Hematopoietic multipotent progenitor cell treated with erythropoietin and hydrocortisone succinate and interleukin-3 and kit ligand, for 15 days (in vitro differentiated cells): ENCODE measurements at regions not wholly inside any gene's neighbourhood (a gene's known extent, or its start where the extent isn't known, plus 50 kb on each side); places are given as distances from the start of the nearest gene placed in this dataset.
"Not testable (repeated sequence)": the region's sequence is repeated elsewhere in the genome, so short reads cannot be mapped to it uniquely, and the experiment has no call there.

Experiments used
- DNase-seq: peaks from one replicate; pipeline ENCODE4 v3.0.0-alpha.2; 2015; ENCODE audit warnings: low spot score

DNA sequence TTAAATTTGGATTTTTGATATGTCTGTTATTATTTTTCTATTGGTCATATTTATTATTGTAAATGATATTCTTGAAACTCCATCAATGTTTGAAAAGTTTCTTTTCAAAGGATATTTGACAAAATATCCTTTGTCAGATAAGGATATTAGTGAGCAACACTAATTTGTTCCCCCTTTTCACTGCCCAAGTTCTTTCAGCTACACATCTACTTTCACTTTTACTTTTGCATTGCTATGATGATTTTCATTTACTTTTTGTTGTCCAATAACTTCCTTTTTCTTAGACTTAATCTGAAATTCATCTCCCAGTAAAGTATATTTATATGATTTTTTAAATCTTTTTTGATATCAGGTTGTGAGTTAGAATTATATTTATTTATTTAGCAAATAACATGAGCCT lies 542.3 kb upstream of the ADGRL3 start:
- no peak for DNase-seq

DNA sequence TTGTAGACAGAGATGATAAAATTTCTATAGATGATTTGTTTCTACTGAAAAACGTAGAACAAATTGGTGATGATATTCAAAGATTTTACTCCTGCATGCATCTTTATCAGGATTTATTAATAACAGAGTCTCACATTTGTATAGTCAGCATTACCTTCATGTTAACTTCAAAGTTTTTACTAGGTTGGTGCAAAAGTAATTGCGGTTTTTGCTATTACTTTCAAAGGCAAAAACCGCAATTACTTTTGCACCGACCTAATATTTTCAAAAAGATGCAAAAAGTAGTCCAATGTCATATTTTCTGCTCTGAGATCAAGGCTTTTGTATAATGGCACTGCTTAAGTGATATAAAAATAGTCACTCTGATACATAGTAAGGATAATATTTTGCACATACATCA lies 536.4 kb upstream of the ADGRL3 start:
- no peak for DNase-seq

DNA sequence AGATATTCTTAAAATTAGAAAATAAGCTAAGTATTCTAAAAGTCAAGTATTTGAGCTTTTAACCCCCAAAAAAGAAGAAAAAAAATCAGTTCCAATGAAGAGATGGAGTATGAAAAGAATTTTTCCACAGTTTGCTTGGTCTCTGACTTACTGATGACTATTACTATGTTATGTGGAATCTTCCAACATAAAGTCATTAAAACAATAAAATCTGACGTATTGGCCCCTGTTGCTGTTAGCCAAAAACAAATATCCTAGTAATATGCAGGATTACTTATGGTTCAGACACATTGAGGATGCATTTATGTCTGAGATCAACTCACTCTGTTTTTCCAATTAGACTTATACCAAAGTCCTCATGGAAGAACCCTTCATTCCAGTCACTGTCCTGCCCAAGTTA lies 517.2 kb upstream of the ADGRL3 start:
- no peak for DNase-seq

GRCh38 chr4:60683357-60683756 lies 516.8 kb upstream of the ADGRL3 start:
- no peak for DNase-seq

GRCh38 chr4:60683973-60684372 lies 516.2 kb upstream of the ADGRL3 start:
- DNase-seq: no peak

DNA sequence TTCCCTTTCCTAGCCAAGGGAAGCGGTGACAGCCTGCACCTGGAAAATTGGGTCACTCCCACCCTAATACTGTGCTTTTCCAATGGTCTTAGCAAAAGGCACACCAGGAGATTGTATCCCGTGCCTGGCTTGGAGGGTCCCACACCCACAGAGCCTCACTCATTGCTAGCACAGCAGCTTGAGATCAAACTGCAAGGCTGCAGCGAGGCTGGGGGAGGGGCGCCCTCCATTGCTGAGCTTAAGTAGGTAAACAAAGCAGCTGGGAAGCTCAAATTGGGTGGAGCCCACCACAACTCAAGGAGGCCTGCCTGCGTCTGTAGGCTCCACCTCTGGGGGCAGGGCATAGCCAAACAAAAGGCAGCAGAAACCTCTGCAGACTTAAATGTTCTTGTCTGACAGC lies 504.1 kb upstream of the ADGRL3 start:
- not testable (repeated sequence) for DNase-seq

GRCh38 chr4:60709061-60709460 lies 491.1 kb upstream of the ADGRL3 start:
- no peak for DNase-seq

DNA sequence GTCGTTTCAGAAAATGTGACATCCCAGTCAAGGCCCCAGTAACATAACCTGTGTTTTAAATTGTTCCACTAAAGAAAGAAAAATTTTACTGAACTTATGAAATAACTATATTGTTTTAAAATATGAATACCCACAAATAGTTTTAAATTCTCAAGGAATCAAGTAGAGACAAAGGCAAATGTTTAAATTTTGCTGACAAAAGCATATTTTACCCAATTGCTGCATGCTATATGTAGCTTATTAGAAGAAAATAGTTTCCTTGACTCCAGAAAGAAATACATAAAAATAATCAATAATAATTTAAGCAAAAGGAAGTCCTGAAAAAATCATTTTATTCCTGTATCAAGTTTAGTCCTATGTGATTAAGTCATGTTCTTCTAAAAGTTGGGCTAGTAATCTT lies 481.3 kb upstream of the ADGRL3 start:
- DNase-seq: no peak

GRCh38 chr4:60721685-60722084 lies 478.4 kb upstream of the ADGRL3 start:
- DNase-seq: no peak

- DNase-seq: no peak
Measured at GRCh38 chr4:60723796-60724195, 476.3 kb upstream of the ADGRL3 start.

DNA sequence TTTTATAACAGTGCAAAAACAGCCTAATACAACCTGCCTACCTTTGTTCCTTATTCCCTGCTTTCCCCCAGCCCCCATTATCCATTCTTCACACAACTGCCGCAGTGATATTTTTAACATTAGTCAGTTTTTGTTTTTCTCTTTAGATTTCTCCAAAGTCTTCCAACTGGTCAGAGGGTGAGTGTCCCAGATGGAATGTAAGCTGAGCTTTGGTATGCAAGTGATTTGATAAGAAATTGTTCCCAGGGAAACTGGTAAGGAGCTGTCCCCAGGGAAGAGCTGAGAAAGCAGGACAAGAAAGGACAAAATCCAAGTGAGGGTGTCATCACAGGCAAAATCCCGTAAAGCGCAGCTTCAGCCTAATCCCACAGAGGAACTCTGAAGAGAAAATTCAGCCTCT lies 475.5 kb upstream of the ADGRL3 start:
- no peak for DNase-seq

GRCh38 chr4:60726779-60727178 lies 473.3 kb upstream of the ADGRL3 start:
- DNase-seq: no peak

DNA sequence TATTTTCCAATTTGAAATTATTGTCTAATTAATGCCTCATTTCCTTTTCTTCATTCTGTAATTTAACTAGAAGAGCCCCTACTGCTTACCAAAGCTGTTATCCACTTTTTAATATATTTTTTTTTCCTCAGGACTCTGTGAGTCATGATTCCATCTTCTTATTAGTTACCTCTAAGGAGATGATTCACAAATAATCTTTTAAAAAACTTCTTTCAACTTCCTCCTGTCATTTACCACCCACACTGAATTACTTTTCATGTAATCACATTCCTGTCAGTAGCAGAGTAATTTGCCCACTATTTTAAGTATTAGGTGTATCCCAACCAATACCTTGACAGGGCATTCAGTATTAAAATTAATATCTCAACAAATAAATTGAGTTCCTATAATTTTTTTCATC lies 470.9 kb upstream of the ADGRL3 start:
- no peak for DNase-seq

DNA sequence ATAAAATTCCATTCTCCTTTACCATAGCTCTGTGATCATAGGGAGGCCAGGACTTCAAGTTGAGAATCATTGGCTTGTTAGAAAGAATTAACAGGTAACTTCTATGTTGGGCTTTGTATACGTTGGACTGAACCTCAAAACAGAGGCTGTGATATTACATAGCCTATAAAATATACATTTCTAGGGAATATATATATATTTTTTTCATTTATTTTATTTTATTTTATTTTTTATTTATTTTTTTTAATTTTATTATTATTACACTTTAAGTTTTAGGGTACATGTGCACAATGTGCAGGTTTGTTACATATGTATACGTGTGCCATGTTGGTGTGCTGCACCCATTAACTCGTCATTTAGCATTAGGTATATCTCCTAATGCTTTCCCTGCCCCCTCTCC lies 470.4 kb upstream of the ADGRL3 start:
- DNase-seq: not testable (repeated sequence)

- no peak for DNase-seq
Measured at GRCh38 chr4:60737858-60738257, 462.3 kb upstream of the ADGRL3 start.

GRCh38 chr4:60743654-60744053 lies 456.5 kb upstream of the ADGRL3 start:
- DNase-seq: no peak

DNA sequence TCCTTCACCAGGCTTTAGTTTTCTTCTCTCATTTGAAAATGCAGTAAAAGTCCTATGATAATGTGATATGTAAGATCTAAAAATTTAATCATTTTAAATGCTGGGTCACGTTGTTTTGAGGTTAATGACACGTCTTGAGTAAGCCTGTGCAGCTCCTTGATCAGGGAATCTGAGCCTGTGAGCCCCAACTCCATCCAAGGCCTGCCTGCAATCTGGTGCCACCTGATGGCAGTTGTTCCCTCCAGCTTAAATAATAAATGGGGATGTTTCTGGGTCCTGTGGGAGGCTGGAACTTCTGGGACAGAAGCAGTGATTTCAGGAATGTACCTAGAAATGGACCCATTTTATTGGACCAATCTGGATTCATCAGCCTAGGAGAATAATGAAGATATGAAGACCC lies 455.4 kb upstream of the ADGRL3 start:
- no peak for DNase-seq

GRCh38 chr4:60745800-60746571 lies 454.1 kb upstream of the ADGRL3 start:
- no peak for DNase-seq

DNA sequence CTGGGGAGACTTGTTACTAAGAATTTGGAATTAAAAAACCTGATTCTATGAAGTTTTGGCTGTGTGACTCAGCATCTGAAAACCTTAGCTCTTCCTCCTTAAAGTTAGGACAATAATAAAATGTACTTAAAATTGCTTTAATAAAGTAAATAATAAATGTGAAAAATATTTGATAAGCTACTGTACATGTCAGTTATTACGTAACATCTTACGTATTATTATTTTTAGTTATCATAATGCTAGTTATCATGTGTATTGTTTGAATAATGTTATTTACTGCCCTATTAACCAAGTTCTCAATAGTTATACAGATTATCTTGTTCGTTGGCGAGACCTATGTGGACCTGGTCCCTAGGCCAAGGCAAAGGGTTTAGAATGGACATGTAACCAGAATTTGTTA lies 449.2 kb upstream of the ADGRL3 start:
- no peak for DNase-seq

DNA sequence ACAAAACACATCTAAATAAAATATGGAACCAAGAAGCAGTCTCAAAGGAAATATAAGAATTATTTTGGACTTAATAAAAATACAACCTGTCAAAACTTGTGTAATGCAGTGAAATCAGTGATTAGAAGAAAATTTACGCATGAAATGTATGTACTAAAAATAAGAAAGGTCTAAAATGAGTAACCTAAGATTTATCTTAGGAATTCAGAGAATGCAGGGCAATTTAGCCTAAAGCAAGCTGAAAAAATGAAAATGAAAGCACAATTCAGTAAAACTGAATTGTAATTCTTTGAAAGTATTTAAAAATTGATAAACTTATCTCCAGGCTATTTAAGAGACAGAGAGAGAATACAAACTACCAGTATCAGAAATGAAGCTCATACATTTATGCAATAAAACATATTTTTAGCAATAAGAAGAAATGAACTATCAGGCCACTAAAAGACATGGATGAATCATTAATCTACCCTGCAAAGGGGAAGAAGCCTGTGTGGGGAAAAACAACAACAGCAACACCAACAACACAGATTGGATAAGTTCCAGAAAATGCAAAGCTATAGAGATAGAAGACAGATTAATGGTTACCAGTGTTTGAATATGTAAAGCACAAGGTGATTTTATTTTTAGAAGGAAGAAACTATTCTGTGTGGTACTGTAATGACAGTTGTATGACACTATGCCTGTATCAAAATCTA lies 442.0 kb upstream of the ADGRL3 start:
- DNase-seq: no peak

DNA sequence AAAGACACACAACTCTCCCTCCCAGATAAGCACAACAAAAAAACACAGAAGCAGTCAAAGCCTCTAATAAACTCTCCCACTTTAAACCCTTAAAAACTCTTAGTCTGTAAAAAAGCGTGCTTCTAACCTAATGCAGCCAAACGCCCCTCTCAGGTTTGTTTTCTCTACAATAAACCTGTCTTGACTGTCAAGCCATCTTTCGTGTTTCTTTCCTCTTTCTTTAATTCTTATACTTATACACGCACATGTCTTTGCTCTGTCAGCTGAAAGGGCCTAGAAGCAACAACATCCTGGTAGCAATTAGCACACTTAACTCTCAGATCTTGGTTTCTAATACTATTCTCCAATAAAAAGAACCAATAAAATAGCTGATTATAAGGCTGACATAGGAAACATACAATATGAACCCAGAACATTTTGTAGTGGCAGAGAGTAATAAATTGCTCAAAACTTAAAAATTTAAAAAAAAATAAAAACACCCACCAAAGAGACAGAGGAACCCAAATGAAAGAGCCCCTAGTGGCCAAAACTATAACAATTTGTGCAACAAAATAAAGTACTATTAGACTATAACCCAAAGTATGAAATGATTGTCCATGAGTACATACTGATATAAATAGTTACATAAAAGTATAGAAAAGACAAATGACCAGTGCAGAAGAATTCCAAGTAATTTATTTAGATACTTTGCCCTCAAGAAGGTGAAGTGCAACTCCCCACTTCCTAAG lies 440.4 kb upstream of the ADGRL3 start:
- no peak for DNase-seq

GRCh38 chr4:60780874-60781273 lies 419.3 kb upstream of the ADGRL3 start:
- no peak for DNase-seq

DNA sequence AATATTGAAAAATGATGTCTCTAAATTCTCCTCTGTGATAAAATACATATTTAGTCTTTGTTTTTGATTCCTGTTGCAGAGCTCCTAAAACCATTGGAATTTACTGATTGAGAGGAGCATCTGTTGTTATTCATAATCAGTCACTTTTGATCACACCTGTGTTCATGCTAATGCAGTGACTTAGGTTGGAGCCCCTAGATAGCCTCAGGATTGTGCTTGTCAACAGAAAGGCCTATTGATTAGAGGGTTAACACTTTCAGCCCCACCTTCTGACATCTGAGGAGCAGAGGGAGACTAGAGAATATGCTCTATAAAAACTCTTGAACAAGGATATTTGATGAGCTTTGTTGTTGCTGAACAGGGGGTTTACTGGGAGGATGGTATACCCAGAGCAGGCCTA lies 409.5 kb upstream of the ADGRL3 start:
- no peak for DNase-seq
